ENCODE measurements at regions not wholly inside any gene's neighbourhood (a gene's known extent, or its start where the extent isn't known, plus 50 kb on each side); places are given as distances from the start of the nearest gene placed in this dataset.

DNA sequence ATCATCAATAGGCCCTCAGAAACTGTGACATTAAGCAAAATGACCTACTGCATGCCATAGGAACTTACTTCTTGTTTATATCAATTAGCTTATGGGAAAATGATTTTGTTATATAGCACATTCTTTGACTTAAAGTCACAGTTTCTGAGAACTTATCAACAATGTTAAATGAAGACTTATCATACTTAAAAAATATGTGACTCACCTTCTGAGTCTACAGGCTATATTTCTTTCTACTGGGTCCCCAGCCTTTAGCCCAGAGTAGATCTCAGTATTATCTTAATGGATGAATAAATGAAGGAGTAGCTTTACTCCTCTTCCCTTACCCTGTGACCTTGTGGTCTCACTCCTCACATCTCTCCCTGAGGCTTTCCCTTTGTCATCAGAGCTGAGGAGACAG lies 180.2 kb downstream of the MAFB start:
- no peak for TF ChIP-seq EZH2 (IDR thresholded peaks at IDR 0.05; ENCODE audit: insufficient read depth, poor library complexity, severe bottlenecking)
- no peak for TF ChIP-seq EZH2phosphoT487 (IDR thresholded peaks at IDR 0.05; ENCODE audit: insufficient read depth, low read depth)
